GM19025 (cell line): ENCODE measurements at regions not wholly inside any gene's neighbourhood (a gene's known extent, or its start where the extent isn't known, plus 50 kb on each side); places are given as distances from the start of the nearest gene placed in this dataset.
"Not testable (repeated sequence)": the region's sequence is repeated elsewhere in the genome, so short reads cannot be mapped to it uniquely, and the experiment has no call there.

Experiments used
- ATAC-seq: cut with Tn5 transposase; IDR thresholded peaks from one replicate; pipeline ENCODE4 v1.9.1; 2021; ENCODE audit warnings: mild to moderate bottlenecking, low read depth, moderate library complexity; ENCODE audit not compliant: unreplicated experiment

DNA sequence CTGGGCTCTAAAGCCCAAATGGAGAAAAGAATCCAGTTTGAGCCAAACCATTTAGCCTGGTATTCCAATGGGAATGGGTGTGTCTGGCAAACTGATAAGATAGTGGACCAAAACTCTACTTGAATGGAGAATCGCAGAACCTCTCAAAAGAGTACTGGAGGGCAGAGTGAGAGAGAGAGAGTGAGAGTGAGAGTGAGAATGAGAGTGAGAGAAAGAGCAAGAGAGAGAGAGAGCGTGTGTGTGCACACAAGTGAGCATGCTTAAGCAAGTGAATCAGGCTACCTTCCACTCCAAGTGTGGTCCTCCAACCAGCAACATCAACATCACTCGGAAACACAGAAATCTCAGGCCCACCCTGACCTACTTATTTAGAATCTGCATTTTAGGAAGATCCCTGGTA is 58.8 kb downstream of the UQCRFS1 start:
- ATAC-seq = no peak

DNA sequence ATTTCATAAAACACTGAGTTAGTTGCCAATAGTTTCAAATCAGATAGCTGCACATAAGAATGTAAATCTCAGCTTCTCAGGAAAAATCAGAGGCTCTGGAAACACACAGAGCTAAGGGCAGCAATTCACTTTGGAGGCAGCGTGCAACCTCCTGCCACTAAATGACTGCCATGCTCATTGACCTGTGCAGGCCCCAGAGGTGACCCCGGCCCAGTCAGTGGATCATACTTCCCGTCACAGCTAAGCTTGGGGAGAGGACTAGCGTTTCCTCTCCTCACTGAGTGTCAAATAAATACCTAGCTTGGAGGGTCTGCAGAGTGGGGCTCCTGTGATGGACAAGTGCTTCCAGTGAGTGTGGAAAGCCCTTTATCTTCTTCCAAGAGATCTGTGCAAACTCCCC is 67.2 kb downstream of the UQCRFS1 start:
- ATAC-seq = no peak

DNA sequence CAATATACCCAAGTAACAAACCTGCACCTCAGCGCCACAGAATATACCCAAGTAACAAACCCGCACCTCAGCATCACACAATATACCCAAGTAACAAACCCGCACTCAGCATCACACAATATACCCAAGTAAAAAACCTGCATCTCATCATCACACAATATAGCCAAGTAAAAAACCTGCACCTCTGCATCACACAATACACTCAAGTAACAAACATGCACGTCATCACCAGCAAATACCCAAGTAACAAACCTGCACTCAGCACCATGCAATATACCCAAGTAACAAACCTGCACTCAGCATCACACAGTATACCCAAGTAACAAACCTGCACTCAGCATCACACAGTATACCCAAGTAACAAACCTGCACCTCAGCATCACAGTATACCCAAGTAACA is 69.8 kb downstream of the UQCRFS1 start:
- ATAC-seq = no peak

DNA sequence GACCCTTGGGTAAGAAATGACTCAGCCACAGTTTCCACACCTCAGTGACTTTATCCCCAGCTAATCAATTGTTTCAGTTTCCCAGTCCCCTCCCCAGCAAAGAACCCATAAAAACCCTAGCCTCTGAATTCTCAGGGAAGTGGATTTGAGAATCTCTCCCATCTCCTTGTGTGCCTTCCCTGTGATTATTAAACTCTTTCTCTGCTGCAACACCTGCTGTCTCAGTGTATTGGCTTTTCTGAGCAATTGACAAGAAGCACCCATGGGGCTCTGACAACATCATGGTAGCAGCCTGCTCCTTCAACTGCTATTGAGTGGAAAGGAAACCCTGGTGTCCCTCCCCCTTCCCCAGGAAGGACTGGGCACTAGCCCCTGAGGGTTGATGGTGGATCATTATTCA is 73.7 kb downstream of the UQCRFS1 start:
- ATAC-seq = no peak

DNA sequence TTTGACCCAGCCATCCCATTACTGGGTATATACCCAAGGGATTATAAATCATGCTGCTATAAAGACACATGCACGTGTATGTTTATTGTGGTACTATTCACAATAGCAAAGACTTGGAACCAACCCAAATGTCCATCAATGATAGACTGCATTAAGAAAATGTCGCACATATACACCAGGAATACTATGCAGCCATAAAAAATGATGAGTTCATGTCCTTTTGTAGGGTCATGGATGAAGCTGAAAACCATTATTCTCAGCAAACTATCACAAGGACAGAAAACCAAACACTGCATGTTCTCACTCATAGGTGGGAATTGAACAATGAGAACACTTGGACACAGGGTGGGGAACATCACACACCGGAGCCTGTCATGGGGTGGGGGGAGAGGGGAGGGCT is 74.7 kb downstream of the UQCRFS1 start:
- ATAC-seq = not testable (repeated sequence)

DNA sequence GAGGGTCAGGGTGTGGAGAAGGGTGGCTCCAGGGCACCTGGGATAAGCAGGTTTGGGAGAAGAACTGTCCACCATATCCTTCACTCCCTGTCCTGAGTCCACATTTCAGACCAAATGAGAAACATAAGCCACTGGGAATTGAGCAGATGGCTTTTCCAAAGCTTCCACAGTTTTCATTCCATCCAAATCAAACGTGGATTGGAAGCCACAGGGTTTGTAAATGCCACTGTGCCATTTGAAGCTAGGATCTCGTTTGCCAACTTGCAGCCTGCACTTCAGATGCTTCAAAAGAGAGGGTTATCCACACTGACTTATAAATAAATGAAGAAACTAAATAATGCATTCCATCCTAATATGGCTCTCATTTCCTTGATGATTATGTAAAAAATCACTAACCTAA is 81.5 kb downstream of the UQCRFS1 start:
- ATAC-seq = no peak

DNA sequence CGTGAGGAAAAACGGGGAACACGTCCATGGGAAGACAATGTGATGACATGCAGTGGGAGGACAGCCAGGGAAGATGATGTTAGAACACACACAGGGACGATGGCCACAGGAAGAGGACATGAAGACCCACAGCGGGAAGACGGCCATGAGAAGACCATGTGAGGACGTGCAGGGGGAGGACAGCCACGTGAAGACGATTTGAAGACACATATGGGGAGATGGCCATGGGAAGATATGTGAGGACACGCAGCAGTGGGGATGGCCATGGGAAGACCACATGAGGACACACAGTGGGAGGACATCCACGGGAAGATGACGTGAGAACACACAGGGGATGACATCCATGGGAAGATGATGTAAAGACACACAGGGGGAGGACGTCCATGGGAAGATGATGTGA is 83.8 kb downstream of the UQCRFS1 start:
- ATAC-seq = no peak

DNA sequence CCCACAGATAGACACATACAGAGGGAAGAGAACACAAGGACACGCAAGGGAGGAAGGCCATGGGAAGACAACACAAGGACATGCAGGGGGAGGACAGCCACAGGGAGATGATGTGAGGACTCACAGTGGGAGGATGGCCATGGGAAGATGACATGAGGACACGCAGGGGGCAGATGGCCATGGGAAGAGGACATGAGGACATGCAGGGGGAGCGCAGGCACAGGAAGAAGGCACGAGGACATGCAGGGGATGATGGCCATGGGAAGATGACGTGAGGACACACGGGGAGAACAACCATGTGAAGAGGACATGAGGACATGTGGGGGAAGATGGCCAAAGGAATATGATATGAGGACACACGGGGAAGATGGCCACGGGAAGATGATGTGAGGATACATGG is 84.7 kb downstream of the UQCRFS1 start:
- no peak for ATAC-seq

DNA sequence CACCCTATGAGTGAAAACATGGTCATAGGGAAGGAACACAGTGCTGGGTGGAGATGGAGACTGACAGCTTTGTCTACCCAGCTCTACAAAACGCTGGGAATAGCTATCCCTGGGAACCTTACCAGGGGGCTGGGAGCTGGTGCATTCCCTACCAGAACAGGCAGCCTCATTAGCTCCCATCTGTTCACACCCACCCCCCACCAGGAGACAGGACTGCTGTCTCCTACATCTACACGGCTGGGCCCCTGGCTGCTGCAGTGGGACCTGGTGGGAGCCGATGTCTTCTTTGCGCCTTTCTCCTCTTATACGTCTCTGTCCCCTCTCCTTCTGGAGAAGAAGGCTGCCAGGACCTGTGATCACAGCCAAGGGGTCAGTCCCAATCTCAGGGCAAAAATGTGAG is 90.8 kb downstream of the UQCRFS1 start:
- ATAC-seq = no peak

DNA sequence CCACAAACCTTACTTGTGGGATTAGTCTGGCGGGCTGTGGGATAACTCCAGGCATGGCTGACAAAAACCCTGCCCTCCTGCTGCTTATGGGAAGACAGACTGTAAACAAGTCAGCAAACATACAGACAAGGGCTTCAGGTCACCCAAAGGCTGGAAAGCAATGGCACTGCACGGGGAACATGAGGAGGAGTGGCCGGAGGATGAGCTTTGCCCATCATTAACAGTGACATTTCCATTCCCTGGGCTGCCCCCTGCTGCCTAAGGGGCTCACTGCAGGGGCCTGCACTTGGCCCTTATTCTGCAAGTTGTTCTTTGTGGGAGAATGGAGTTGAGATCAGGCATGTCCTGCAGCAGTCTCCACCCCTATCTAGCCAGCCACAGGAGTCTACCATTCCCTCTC is 91.3 kb downstream of the UQCRFS1 start:
- ATAC-seq = no peak

DNA sequence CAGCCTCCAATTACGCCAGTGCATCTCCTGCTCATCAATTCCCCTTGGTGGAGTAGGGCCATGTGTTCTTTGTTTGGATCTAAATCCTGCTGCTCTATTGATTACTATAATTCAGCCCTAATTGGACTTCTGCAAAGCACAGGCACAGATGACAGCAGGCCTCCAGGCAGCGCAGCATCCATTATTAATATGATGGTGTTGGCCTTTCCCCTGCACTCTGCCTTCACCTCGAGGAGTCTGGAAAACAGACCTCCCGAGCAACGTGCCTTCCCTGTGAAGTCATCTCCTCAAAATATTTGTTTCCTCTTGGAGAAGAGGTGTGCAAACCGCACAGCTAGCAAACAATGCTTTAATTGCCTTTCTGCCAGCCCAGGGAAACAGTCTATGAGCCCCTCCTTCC is 92.5 kb downstream of the UQCRFS1 start:
- no peak for ATAC-seq

DNA sequence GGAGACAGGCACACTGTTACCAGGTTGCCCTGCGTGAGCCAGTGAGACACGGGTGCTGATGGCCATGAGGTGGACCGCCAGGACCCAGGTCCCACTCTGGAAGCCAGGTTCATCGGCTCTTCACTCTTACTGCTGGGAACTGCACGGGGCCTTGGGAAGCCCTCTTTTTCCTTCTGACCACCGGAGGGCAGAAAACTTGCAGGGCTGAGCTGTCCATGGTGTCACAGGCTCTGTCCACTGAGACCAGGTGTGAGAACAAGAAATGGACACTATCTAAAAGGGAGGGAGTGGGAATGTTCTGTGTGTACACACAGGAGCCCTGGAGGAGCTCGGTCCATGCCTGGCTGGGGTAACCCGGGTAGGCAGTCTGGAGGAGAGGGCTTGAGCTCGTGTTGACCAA is 93.4 kb downstream of the UQCRFS1 start:
- ATAC-seq = no peak

DNA sequence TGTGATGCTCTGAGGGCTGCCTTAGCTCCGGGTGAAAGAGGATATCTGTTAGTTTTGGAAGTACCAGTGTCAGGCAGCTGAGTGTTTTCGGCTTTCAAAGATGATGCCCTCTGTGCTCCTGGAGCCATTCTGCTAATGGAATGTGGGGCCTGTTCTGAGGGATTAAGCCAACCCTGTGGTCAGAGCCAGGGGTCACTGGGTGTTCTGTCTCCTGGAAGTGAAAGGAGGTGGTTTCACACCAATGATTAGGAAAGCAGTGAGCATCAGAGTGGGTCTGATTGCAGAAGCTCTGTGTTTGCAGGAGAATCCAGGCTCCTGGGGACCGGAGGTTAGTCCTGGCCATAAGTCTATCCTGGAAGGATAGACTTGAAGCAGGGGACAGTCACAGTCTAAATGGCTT is 94.6 kb downstream of the UQCRFS1 start:
- ATAC-seq = no peak

DNA sequence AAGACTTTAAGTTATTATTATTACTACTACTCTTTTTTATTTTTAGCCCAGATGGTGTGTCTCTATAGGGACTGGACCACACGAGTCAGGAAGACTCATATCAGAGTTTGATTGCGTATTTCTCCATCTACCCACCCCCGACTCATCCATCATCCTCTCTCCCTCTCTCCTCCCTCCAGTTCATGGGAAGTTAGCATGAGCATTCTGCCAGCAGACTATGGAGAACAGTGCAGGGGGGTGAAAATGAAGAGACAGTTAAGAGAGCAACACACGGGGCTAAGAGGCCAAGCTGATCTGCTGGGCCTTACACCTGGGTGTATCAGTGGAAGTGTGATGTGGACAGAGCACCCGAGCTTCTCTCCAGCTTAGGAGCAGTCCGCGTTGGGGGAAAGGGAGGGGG is 95.0 kb downstream of the UQCRFS1 start:
- no peak for ATAC-seq

DNA sequence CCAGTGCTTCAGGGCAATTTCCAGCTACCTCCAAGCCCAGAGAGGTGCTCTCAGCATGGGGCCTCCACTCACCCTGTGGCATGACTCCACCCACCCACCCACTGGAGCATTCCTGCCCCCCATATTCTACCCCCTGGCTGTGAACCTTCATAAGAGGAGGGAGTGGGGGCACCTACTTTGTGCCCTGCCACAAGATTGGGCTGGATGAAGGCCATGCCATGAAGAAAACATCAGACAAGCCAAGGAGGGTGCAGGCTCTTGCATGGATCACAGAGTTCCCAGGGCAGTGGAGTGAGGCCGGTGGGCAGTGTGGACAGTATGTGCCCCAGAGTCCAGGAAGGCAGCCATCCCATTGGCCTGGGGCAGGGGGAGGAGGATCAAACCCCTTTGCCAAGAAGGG is 97.8 kb downstream of the UQCRFS1 start:
- no peak for ATAC-seq

DNA sequence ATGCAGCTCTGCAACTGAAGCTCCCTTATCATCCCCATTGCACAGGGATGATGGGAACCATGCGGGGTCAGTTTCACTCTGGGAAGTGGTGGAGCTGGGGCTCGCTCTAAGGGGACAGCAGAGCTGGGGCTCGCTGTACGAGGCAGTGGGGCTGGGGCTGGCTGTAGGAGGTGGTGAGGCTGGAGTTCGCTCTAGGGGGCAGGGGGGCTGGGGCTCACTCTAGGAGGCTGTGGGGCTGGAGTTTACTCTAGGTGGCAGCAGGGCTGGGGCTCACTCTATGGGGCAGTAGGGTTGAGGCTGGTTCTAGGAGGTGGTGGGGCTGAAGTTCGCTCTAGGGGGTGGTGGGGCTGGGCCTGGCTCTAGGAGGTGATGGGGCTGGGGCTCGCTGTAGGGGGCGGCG is 99.1 kb downstream of the UQCRFS1 start:
- ATAC-seq = no peak

DNA sequence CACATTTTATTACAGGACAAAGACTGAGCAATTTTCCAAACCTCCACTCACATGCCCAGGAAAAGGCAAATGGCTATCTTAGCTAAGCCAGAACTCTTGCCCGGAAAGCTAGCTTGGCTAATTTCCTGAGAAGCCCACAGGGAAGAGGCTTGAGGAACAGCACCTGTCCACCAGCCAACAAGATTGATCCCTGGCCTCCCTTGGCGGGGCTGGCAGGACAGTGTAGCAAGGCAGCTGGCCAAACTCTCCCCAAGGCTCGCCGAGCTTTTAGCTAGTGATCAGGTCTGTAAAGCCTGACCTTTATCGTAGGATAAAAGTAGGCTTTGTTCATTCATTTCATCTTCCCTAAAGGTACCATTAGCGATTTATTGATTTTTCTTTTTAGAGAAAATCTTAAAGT is 101.4 kb downstream of the UQCRFS1 start:
- ATAC-seq = no peak

DNA sequence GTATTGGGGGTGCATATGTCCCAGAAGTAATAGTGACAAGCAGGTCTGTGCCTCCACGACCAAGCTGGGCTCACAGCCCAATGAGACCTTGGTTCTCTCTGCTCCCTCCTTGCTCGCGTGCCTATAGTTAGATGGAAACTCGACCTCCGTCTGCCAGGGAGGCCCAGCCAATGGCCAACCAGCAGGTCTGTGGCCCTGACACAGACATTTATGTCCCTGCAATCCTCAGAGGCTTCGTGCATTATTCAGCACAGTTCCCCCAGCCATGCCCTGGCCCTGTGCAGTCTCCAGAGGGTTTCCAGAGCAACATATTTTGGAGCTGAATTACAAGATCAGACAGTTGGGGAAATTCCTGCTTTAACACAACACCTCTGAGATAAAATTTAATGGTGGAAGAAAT is 105.1 kb downstream of the UQCRFS1 start:
- ATAC-seq = no peak

DNA sequence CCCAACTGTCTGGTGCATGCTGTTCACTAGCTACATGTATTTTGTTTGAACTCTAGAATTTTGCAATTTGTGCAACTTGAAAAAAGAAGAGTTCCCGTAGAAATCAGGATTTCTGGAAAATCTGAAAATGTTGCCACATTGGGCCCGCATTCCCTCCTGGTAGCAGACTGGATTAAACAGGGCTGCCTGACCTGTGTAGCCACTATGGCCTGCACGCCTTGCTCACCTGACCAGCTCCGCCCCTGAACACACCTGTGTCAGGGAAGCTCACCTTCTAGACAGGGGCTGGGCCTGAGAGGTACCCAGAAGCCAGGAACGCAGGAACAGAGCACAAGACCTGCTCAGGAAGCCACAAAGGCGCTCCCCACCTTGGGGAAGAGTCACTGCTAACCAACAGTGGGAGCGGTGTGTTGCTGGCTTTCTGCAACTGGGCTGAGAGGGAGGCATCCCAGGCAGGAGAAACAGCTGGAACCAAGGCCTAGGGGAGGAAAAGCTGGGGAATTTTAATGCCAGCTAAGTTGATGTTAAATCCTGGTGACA is 106.5 kb downstream of the UQCRFS1 start:
- ATAC-seq = no peak

DNA sequence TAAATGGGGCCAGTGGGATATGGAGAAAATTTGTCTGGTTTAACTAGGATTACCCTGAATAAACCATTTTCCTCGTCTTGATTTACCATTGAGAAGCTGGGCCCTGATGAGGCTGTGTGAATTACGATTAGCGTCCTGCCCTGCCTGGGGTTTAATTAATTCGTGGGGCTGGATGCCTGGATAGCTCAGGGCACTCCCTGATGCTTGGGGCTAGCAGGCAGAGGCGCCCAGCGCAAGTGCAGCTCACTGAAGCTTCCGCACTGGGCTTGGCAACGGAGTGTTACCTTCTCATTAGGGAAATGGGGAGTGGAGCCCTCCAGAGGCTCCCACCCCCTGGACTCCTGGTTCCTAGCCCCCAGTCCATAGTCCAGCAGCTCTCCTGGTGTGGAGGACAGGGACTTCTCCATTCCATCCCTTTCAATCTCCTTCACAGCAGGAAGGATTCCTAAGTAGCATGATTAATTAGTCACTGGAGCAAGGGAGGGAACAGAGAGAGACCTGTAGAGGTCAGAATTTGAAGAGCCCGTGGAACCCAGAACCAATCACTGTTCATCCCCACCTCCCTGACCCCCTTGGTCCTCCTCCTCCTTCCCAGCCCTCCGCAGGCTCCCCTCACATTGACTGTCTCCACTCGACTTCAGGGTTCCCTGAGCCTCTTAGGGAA is 107.2 kb downstream of the UQCRFS1 start:
- no peak for ATAC-seq

DNA sequence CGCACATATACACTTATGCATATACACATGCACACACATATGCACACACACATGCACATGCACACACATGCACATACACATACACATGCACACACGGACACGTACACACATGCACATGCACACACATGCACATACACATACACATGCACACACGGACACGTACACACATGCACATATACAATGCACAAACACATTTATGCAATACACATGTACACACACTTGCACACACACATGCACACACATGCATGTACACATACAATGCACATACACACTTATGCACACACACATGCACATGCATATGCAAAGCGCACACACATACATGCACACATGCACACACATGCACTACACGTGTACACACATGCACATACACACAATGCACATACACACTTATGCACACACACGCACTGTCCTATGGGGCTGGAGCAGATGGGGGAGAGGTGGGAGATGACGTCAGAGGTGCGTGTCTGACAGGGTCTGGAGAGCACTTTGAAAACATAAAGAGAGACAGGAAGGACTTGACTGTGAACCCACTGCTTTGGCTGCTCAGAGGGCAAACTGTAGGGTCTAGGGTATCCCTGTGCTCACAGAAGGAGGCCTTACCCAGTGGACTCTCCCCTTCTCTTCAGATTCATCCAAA is 108.2 kb downstream of the UQCRFS1 start:
- ATAC-seq = no peak

DNA sequence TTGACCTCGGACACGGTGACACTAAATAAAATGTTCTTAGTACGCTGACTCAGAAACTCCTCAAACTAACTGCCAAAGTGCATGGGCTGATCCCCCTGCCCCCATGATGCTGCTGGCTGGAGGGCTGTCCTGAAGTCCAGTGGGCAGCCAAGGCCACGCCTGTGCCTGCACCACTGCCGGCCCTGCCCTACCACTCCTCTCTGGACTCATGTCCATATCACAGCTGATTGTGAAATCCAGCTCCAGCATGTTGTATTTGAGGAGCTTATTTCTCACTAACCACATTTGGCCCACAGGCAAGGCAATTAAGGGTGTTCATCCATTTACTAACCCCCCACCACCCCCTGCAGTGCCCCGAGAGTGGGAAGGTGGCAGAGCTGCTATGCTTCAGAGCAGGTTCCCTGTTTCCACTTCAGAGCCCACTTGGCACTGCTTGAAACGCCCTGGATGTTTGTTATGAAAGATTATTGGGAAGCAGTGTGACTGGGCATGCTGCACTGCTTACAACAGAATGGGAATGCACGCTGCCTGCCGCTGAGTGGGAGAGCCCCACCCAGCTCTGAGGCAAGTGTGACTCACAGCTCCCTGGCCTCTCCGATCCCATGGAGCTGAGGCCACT is 114.0 kb downstream of the UQCRFS1 start:
- ATAC-seq = no peak
